Stimulated activated naive B cell treated with anti-CD40 and anti-IgM and Interleukin-4, amounts not matched to agents 10 μg/mL and 1 μg/mL and 100 μg/mL, for 72 hours (primary cell): ENCODE measurements at regions not wholly inside any gene's neighbourhood (a gene's known extent, or its start where the extent isn't known, plus 50 kb on each side); places are given as distances from the start of the nearest gene placed in this dataset.

Experiments used
- ATAC-seq, 2 donors: fragments of 150-1000 bp; cut with Tn5 transposase; replicated peaks; 2 replicates each; pipeline ENCODE4 v1.10.0; 2021; ENCODE audit warnings: moderate library complexity in 1 of 2
- DNase-seq: peaks from one replicate; pipeline ENCODE4 v3.0.0; 2021
- H3K27ac Mint-ChIP-seq: one replicate; pipeline ENCODE4 v1.8.0; 2022; ENCODE audit warnings: mild to moderate bottlenecking, mixed read lengths
- H3K27me3 Mint-ChIP-seq, 2 donors: one replicate each; pipeline ENCODE4 v1.8.0; 2022; ENCODE audit warnings: mixed read lengths in 2 of 2
- H3K36me3 Mint-ChIP-seq, 2 donors: one replicate each; pipeline ENCODE4 v1.8.0; 2022; ENCODE audit warnings: mixed read lengths in 2 of 2, mild to moderate bottlenecking in 1 of 2
- H3K4me1 Mint-ChIP-seq, 2 donors: one replicate each; pipeline ENCODE4 v1.8.0; 2022; ENCODE audit warnings: mixed read lengths in 2 of 2, mild to moderate bottlenecking in 1 of 2
- H3K4me3 Mint-ChIP-seq, 2 donors: one replicate each; pipeline ENCODE4 v1.8.0; 2022; ENCODE audit warnings: mild to moderate bottlenecking in 2 of 2, mixed read lengths in 2 of 2, moderate library complexity in 1 of 2
- H3K9me3 Mint-ChIP-seq, 2 donors: one replicate each; pipeline ENCODE4 v1.8.0; 2022; ENCODE audit warnings: mixed read lengths in 2 of 2, mild to moderate bottlenecking in 1 of 2

GRCh38 chr2:240299710-240300068 lies 135.8 kb upstream of the GPC1 start:
- Mint-ChIP-seq H3K4me3 (no peak overlapping the region), H3K36me3 (no peaks in the 10 kb centered on the region), H3K9me3 (no peaks in the 10 kb centered on the region), H3K4me1 (no peaks in the 10 kb centered on the region), H3K27me3 (peaks cover 15 to 21% of the 10 kb centered on the region in 2 donors), H3K27ac (no peak overlapping the region)
- DNase-seq (no peak), ATAC-seq (no peak)

- peaks cover 15 to 21% of the 10 kb centered on the region in 2 donors for H3K27me3 Mint-ChIP-seq
- no peak overlapping the region for H3K27ac Mint-ChIP-seq
- DNase-seq (no peak), ATAC-seq (no peak)
- no peaks in the 10 kb centered on the region for H3K9me3 Mint-ChIP-seq
- H3K4me3 Mint-ChIP-seq, result no peak overlapping the region
- no peaks in the 10 kb centered on the region for H3K36me3 Mint-ChIP-seq
- H3K4me1 Mint-ChIP-seq, result no peaks in the 10 kb centered on the region
Measured at GRCh38 chr2:240300261-240300821, 135.1 kb upstream of the GPC1 start.

- Mint-ChIP-seq H3K27ac (no peak overlapping the region), H3K36me3 (no peaks in the 10 kb centered on the region), H3K4me3 (no peak overlapping the region), H3K4me1 (no peaks in the 10 kb centered on the region), H3K27me3 (peaks cover 15 to 21% of the 10 kb centered on the region in 2 donors), H3K9me3 (no peaks in the 10 kb centered on the region)
- no peak for ATAC-seq
- DNase-seq, result no peak
Measured at GRCh38 chr2:240300840-240301239, 134.6 kb upstream of the GPC1 start.

DNA sequence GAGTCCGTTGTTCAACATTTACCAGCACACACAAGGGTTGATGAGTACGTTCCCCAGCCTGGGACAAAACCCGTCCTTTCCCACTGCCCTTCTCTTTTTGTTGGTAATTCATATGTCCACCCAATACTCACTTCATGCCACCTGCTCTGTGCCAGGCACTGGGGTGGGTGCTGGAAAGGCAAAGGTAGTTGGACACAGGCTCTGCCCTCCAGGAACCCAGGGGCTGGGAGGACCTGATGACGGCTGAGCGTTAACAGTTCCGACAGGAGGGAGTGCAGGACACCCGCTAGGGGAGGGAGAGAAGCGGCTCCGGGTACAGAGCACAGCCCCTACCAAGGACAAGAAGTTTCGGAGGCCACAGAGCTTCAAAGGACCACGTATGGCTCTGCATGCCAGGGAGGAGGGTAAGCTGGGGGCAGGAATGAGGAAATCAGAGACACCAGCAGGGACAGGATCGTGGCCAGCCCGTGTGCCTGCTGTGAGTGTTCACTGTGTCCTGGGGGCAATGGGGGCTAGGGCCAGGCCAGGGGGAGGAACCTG lies 134.1 kb upstream of the GPC1 start:
- Mint-ChIP-seq H3K9me3 (no peaks in the 10 kb centered on the region), H3K27ac (no peak overlapping the region), H3K4me3 (no peak overlapping the region), H3K4me1 (no peaks in the 10 kb centered on the region), H3K36me3 (no peaks in the 10 kb centered on the region), H3K27me3 (peaks cover 15 to 18% of the 10 kb centered on the region in 2 donors)
- DNase-seq (no peak), ATAC-seq (no peak)

- no peak for ATAC-seq
- Mint-ChIP-seq H3K4me3 (no peak overlapping the region), H3K27me3 (peaks cover 15 to 18% of the 10 kb centered on the region in 2 donors), H3K4me1 (no peaks in the 10 kb centered on the region), H3K36me3 (no peaks in the 10 kb centered on the region), H3K9me3 (no peaks in the 10 kb centered on the region), H3K27ac (no peak overlapping the region)
- DNase-seq, result no peak
Measured at GRCh38 chr2:240302041-240302440, 133.4 kb upstream of the GPC1 start.

DNA sequence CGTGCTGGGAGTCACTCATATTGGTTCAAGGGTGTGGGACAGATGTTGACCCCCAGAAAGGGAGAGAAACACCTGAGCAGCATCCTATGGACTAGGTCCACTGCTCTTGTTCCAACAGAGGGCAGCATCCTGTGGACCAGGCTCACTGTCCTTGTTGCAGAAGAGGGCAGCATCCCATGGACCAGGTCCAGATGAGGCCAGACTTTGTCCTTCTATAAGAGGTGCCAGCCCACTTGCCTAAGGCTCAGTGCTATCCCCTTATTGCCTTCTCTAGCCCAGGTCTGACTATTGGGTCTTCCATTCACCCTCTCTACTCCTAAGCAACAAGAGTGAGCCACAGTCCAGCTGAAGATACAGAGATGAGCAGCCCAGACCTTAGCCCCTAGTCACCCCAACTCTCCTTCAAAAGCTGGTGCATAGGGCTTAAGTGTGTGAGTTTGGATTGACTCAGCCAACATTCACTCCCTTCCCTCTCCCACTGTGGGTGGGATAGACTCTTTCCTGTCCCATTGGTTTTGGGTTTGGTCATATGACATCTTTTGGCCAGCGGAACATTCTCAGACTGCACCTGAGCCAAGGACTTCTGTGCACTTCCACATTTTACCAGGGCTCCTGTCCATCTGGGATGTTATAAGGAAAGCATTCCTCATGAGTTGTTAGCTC lies 132.4 kb upstream of the GPC1 start:
- ATAC-seq, result no peak
- Mint-ChIP-seq H3K27ac (no peak overlapping the region), H3K4me3 (no peak overlapping the region), H3K36me3 (no peaks in the 10 kb centered on the region), H3K4me1 (no peaks in the 10 kb centered on the region), H3K27me3 (peaks cover 15 to 18% of the 10 kb centered on the region in 2 donors), H3K9me3 (no peaks in the 10 kb centered on the region)
- DNase-seq, result no peak

GRCh38 chr2:240303896-240304745 lies 131.3 kb upstream of the GPC1 start:
- Mint-ChIP-seq H3K36me3 (no peaks in the 10 kb centered on the region), H3K9me3 (no peaks in the 10 kb centered on the region), H3K4me3 (no peak overlapping the region), H3K27me3 (peaks cover 15 to 18% of the 10 kb centered on the region in 2 donors), H3K27ac (no peak overlapping the region), H3K4me1 (no peaks in the 10 kb centered on the region)
- ATAC-seq (no peak), DNase-seq (no peak)

GRCh38 chr2:240304746-240305161 lies 130.7 kb upstream of the GPC1 start:
- no peak for ATAC-seq
- Mint-ChIP-seq H3K4me1 (no peaks in the 10 kb centered on the region), H3K4me3 (no peak overlapping the region), H3K27ac (no peak overlapping the region), H3K9me3 (no peaks in the 10 kb centered on the region), H3K27me3 (peaks cover 15 to 18% of the 10 kb centered on the region in 2 donors), H3K36me3 (no peaks in the 10 kb centered on the region)
- DNase-seq, result no peak

DNA sequence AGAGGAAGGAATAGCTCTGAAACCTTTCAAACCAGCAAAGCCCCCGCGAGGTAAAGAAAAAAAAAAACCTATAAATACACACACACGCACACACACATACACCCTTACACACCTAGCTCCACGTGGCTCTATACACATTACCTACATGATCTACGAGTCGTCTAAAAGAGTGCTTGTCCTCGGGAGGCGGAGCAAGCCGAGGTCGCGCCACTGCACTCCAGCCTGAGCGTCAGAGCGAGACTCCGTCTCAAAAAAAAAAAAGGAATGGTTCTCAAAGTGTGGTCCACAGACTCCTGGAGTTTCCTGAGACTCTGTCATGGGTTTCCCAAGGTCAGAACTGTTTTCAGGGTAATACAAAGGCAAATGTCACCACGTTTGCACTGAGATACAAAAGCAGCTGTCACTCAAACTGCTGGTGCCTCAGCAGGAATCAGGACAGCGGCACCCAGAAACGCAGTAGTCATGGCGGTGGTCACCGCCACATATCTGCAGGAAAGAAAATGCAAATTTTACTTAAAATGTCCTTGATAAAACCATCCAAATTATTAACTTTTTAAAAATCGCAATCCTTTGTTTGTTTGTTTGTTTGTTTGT lies 130.0 kb upstream of the GPC1 start:
- Mint-ChIP-seq H3K27ac (no peak overlapping the region), H3K4me1 (no peaks in the 10 kb centered on the region), H3K9me3 (no peaks in the 10 kb centered on the region), H3K27me3 (peaks cover 15 to 18% of the 10 kb centered on the region in 2 donors), H3K36me3 (no peaks in the 10 kb centered on the region), H3K4me3 (no peak overlapping the region)
- no peak for DNase-seq
- no peak for ATAC-seq

DNA sequence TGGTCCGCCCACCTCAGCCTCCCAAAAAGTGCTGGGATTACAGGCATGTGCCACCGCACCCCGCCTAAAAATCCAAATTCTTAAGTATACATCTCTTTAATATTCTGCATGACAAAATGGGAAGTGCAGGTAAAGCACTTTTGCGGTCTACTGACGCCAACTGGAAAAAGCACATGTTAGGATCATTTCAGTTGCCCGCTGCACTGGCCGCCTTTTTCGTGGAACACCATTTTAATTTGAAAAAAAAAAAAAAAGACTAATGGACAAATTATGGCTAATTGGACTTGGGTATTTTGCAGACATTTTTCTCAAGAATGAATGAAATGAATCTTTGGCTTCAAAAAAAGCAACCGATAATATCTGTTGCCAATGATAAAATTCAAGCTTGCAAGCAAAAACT lies 129.3 kb upstream of the GPC1 start:
- Mint-ChIP-seq H3K4me1 (no peaks in the 10 kb centered on the region), H3K27ac (no peak overlapping the region)

DNA sequence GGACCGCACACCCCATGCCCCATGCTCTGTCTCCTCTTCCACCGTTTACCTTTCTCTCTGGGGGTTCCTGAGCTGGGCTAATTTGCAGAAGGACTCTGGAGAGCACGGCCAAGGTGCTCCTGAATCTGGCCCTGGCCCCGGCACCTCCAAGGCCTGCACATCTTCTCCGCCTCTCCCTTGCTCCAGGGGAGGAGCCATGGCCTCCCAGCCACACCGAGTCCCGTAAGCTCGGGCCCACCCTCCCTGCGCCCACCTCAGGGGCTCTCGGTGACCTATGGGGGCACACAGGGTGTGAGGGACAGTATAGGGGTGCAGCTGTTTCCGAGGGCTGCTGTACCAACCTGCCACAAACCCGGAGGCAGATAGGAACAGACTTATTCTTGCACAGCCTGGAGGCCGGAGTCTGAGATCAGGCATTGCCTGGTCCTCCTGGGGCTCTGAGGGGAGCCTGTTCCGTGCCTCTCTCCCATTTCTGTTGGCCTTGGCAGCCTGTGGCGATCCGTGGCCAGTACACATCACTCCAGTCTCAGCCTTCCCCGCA lies 127.3 kb upstream of the GPC1 start:
- Mint-ChIP-seq H3K9me3 (no peaks in the 10 kb centered on the region), H3K27me3 (peaks cover 0 to 4% of the 10 kb centered on the region in 2 donors), H3K36me3 (no peaks in the 10 kb centered on the region)

More for the DNA sequence above, 129.3 kb upstream of the GPC1 start:
- ATAC-seq (no peak), DNase-seq (no peak)
- peaks cover 11 to 13% of the 10 kb centered on the region in 2 donors for H3K27me3 Mint-ChIP-seq
- no peak overlapping the region for H3K4me3 Mint-ChIP-seq
- no peaks in the 10 kb centered on the region for H3K9me3 Mint-ChIP-seq
- H3K36me3 Mint-ChIP-seq, result no peaks in the 10 kb centered on the region

GRCh38 chr2:240309214-240309613 lies 126.2 kb upstream of the GPC1 start:
- Mint-ChIP-seq H3K27ac (no peak overlapping the region), H3K27me3 (no peaks in the 10 kb centered on the region), H3K4me3 (no peak overlapping the region), H3K9me3 (no peaks in the 10 kb centered on the region), H3K4me1 (no peaks in the 10 kb centered on the region), H3K36me3 (no peaks in the 10 kb centered on the region)
- DNase-seq, result no peak
- no peak for ATAC-seq

More for the DNA sequence above, 127.3 kb upstream of the GPC1 start:
- Mint-ChIP-seq H3K4me1 (no peaks in the 10 kb centered on the region), H3K4me3 (no peak overlapping the region), H3K27ac (no peak overlapping the region)
- DNase-seq, result no peak
- no peak for ATAC-seq

- Mint-ChIP-seq H3K27ac (no peak overlapping the region), H3K4me3 (no peak overlapping the region), H3K27me3 (peaks cover 6 to 7% of the 10 kb centered on the region in 2 donors), H3K9me3 (no peaks in the 10 kb centered on the region), H3K36me3 (no peaks in the 10 kb centered on the region), H3K4me1 (no peaks in the 10 kb centered on the region)
- ATAC-seq, result no peak
- DNase-seq, result no peak
Measured at GRCh38 chr2:240310201-240310600, 125.3 kb upstream of the GPC1 start.

DNA sequence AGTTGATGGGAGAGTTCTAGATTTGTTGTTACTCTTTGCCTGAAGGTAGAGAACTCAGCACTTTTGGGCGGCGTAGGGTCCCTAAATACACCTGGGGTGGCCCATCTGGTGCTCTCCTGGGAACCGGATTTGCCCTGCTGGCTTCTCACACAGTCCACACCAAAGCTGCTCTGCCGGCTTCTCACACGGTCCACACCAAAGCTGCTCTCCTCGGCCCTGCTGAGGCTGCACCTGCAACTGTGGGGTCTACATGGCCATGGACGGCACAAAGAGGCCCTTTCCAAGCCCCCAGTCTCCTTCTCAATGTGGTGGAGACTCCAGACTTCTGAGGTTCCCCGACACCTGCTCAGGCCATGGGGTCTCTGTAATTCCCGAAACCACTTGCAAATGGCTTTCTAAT lies 124.8 kb upstream of the GPC1 start:
- H3K4me1 Mint-ChIP-seq, result no peaks in the 10 kb centered on the region
- ATAC-seq (no peak), DNase-seq (no peak)
- peaks cover 6 to 7% of the 10 kb centered on the region in 2 donors for H3K27me3 Mint-ChIP-seq
- no peak overlapping the region for H3K4me3 Mint-ChIP-seq
- H3K27ac Mint-ChIP-seq, result no peak overlapping the region
- H3K36me3 Mint-ChIP-seq, result no peaks in the 10 kb centered on the region
- H3K9me3 Mint-ChIP-seq, result no peaks in the 10 kb centered on the region
